Heart left ventricle (tissue), 16 donors: ENCODE measurements at regions not wholly inside any gene's neighbourhood (a gene's known extent, or its start where the extent isn't known, plus 50 kb on each side); places are given as distances from the start of the nearest gene placed in this dataset.
"Not testable (repeated sequence)": the region's sequence is repeated elsewhere in the genome, so short reads cannot be mapped to it uniquely, and the experiment has no call there.

Experiments
- ATAC-seq, 4 donors: fragments of 200-7000 bp; cut with Tn5 transposase; one replicate each; pipeline ENCODE4 v1.9.1; 2020 to 2022; ENCODE audit warnings: moderate library complexity in 4 of 4, mild to moderate bottlenecking in 3 of 4, moderate number of reproducible peaks in 1 of 4
- DNase-seq, 5 donors: peaks; one replicate each; pipeline ENCODE4 v3.0.0-alpha.2; 2020
- H3K27ac ChIP-seq, 12 donors: fragments of 200-600 bp; sonication (generic) in 4 of 12; one replicate each; pipeline versions ENCODE4 v1.5.0 to v1.8.0; 2016 to 2022; ENCODE audit warnings: mild to moderate bottlenecking in 2 of 12
- H3K27me3 ChIP-seq, 9 donors: fragments of 200-600 bp; sonication (generic) in 2 of 9; one replicate each; pipeline versions ENCODE4 v1.5.1 to v1.8.0; 2016 to 2022; ENCODE audit warnings: mild to moderate bottlenecking in 3 of 9
- H3K36me3 ChIP-seq, 9 donors: fragments of 200-600 bp; sonication (generic) in 2 of 9; one replicate each; pipeline versions ENCODE4 v1.5.0 to v1.8.0; 2018 to 2022; ENCODE audit warnings: mild to moderate bottlenecking in 2 of 9
- H3K4me1 ChIP-seq, 12 donors: fragments of 200-600 bp; sonication (generic) in 4 of 12; one replicate each; pipeline versions ENCODE4 v1.5.0 to v1.8.0; 2016 to 2022; ENCODE audit warnings: mild to moderate bottlenecking in 3 of 12
- H3K4me3 ChIP-seq, 12 donors: fragments of 200-600 bp; sonication (generic) in 4 of 12; one replicate each; pipeline versions ENCODE4 v1.5.0 to v1.8.0; 2017 to 2022; ENCODE audit warnings: mild to moderate bottlenecking in 9 of 12, moderate library complexity in 4 of 12
- H3K9me3 ChIP-seq, 12 donors: fragments of 200-600 bp; sonication (generic) in 4 of 12; one replicate each; pipeline versions ENCODE4 v1.5.0 to v1.8.0; 2016 to 2022; ENCODE audit warnings: mild to moderate bottlenecking in 1 of 12
- POLR2A ChIP-seq, 2 donors: fragments of 450-650 bp; IDR thresholded peaks; one replicate each; pipeline ENCODE4 v1.6.1; 2017; ENCODE audit warnings: antibody characterized with exemption in 2 of 2, mild to moderate bottlenecking in 2 of 2, moderate library complexity in 2 of 2
- WGBS, 4 donors: extraction: QIAGEN DNeasy Blood & Tissue Kit in 2 of 4; methylation state at CpG; one replicate each; pipeline versions ENCODE4 v1.1.5 to v1.1.7; 2013 to 2018; 5-methylcytosine and 5-hydroxymethylcytosine counted together
- intact Hi-C, 10 donors: fragments of 100-400 bp; cut with DNase I; formaldehyde crosslinking; loops; one replicate each; pipeline versions ENCODE4 v1.11.1 to v1.14.2; 2022
- TF ChIP-seq, protein P1 (sequence below), 12 donors: fragments of 200-600 bp; sonication (generic) in 4 of 12; IDR thresholded peaks; one replicate each; pipeline versions ENCODE4 v1.5.0 to v1.8.0; 2018 to 2022; ENCODE audit warnings: antibody characterized with exemption in 12 of 12, mild to moderate bottlenecking in 5 of 12
- donor health status: ischemic (EF 13 %, LVEDD 7.1; RV severe dilation, severe dysfunction).
- donor health status: healthy with polysubstance abuse.
- donor health status: DM: no; HTN: yes; CAD: no.
- donor health status: DM: no; HTN: no; CAD: no.
- donor health status: ischemic (EF 25% LVEDD 6.9; RV normal size, moderate dysfunction).
- donor health status: ischemic (EF 25% LVEDD 5.7; RV mildly dilated, moderate dysfunction).
- donor health status: healthy.
- donor health status: DM: yes; HTN: yes; CAD: no.
- donor health status: ischemic (EF 35%, LVEDD 5.7; RV mildly dilated, moderate dysfunction).
- donor health status: nonischemic (EF 11% LVEDD 7.7; RV severe dilation, severe dysfunction).
- donor health status: DM: yes; HTN: yes; CAD: no.
- donor health status: PGD.
- donor health status: ischemic (EF 29% LVEDD 5.4; RV normal size, mild dysfunction).
- donor health status: nonischemic (EF 23%, LVEDD 6.1; RV moderate dilation, normal function).

DNA sequence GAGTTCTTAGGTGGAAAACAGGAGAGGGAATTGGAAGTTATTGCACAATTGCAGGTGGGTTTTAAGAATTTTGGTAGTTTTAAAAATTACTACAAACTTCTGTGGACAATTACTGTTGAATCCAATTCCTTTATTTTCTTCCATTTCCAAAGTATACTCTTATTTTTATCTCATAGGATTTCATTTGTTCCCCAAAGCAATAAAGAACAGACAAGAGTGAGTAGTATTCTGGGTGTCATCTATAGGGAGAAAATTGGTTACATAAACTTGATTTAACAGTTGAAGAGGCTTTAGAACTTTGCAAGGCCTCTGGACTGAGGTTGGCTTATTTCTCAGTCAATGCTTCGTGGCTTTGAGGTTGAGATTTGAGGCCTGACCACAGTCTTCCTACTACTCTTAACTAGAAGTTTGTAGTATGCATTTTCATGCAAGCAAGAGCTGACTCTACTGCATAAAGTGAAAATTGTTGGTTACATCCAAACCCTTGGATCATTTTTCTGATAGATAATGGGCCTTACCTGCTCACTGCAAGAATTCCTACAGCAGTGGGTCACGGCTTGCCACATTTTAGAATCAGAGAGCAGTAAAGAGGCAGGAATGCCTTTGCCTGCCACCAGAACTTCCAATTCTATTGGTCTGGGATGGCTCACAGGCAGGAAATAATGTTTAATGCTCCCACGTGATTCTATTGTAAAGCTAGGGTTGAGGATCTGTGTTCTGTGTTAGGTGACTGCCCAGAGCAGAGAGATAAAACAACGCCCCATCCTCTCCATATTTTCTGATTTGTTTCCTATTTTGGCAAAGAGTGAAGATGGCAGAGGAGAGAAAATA, 270.5 kb downstream of the TTC6 start:
- no peaks in the 10 kb centered on the region for H3K4me1 ChIP-seq
- no peak for DNase-seq
- no peaks in the 10 kb centered on the region for H3K9me3 ChIP-seq
- peaks cover 0 to 4% (median 0%) of the 10 kb centered on the region in 9 donors for H3K27me3 ChIP-seq
- H3K27ac ChIP-seq, result peak overlapping the region in 1 of 12 donors; percentile 30
- H3K4me3 ChIP-seq, result no peak overlapping the region
- no peak for TF ChIP-seq POLR2A (IDR thresholded peaks at IDR 0.05)
- TF ChIP-seq, protein P1, sequence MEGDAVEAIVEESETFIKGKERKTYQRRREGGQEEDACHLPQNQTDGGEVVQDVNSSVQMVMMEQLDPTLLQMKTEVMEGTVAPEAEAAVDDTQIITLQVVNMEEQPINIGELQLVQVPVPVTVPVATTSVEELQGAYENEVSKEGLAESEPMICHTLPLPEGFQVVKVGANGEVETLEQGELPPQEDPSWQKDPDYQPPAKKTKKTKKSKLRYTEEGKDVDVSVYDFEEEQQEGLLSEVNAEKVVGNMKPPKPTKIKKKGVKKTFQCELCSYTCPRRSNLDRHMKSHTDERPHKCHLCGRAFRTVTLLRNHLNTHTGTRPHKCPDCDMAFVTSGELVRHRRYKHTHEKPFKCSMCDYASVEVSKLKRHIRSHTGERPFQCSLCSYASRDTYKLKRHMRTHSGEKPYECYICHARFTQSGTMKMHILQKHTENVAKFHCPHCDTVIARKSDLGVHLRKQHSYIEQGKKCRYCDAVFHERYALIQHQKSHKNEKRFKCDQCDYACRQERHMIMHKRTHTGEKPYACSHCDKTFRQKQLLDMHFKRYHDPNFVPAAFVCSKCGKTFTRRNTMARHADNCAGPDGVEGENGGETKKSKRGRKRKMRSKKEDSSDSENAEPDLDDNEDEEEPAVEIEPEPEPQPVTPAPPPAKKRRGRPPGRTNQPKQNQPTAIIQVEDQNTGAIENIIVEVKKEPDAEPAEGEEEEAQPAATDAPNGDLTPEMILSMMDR (IDR thresholded peaks at IDR 0.05), result no peak
- ATAC-seq, result no peak
- intact Hi-C loops, result no loop called here
- WGBS, 4 donors, result 59 to 62% (median 60%) methylated on average over 4 of the region's 4 CpGs
- H3K36me3 ChIP-seq, result no peaks in the 10 kb centered on the region

DNA sequence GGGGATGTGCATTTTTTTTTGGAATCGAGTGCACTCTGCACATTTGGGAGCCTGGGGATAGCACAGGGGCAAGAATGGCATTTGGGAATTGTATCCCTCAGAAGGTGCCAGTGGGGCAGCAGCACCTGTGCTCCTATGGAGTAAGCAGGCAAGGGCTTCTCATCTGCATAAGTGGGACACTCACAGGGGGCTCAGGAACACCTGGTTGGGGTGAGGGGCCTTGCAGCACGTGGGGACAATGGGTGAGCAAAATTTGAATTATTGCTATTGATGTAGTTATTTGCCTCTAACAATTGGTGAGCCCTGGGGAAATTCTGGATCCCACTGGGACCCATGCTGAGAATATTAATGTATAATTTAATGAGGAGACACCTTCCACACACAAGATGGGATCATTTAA, 274.2 kb downstream of the TTC6 start:
- no peak overlapping the region for H3K27ac ChIP-seq
- no peaks in the 10 kb centered on the region for H3K27me3 ChIP-seq
- no peak for TF ChIP-seq POLR2A (IDR thresholded peaks at IDR 0.05)
- TF ChIP-seq, protein P1 (IDR thresholded peaks at IDR 0.05), result no peak
- no peak for DNase-seq
- WGBS, 4 donors, result 33 to 47% (median 45%) methylated on average over 2 of the region's 2 CpGs
- peaks cover 0 to 4% (median 0%) of the 10 kb centered on the region in 12 donors for H3K4me1 ChIP-seq
- no peaks in the 10 kb centered on the region for H3K9me3 ChIP-seq
- H3K4me3 ChIP-seq, result no peak overlapping the region
- ATAC-seq, result no peak
- H3K36me3 ChIP-seq, result no peaks in the 10 kb centered on the region
- intact Hi-C loops, result loop anchor here in 8 of 10 donors (5.0 to 10.0 kb wide), 4 partner anchors 155 to 637 kb away; no protein-coding TSS in a partner anchor

DNA sequence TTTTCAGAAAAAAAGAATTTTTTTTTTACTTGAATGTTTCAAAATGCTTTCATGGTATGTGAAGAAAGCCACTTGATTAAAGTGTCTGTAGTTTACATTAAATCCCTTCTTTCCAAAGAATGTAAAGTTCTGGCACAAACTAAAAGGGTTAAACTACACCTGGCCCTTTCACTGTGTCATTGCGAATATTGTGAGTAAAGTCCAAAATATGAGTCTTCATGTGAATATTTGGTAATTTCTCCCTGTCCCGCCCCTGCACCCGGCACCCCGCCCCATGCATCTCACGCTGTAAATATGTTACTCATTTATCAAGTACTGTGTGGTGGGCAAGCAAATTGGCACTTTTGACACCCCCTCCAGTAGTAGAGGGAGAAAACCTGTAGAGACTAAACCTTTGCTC, 274.7 kb downstream of the TTC6 start:
- WGBS, 4 donors, result 92 to 96% (median 92%) methylated on average over 5 of the region's 5 CpGs
- no peaks in the 10 kb centered on the region for H3K27me3 ChIP-seq
- DNase-seq (no peak), ATAC-seq (no peak)
- no peaks in the 10 kb centered on the region for H3K9me3 ChIP-seq
- no peaks in the 10 kb centered on the region for H3K36me3 ChIP-seq
- no peak overlapping the region for H3K4me3 ChIP-seq
- intact Hi-C loops, result loop anchor here in 8 of 10 donors (5.0 to 10.0 kb wide), 4 partner anchors 155 to 638 kb away; no protein-coding TSS in a partner anchor
- TF ChIP-seq POLR2A (IDR thresholded peaks at IDR 0.05), result no peak
- TF ChIP-seq, protein P1 (IDR thresholded peaks at IDR 0.05), result no peak
- peaks cover 0 to 9% (median 0%) of the 10 kb centered on the region in 12 donors for H3K4me1 ChIP-seq
- peak overlapping the region in 1 of 12 donors; percentile 30 for H3K27ac ChIP-seq

DNA sequence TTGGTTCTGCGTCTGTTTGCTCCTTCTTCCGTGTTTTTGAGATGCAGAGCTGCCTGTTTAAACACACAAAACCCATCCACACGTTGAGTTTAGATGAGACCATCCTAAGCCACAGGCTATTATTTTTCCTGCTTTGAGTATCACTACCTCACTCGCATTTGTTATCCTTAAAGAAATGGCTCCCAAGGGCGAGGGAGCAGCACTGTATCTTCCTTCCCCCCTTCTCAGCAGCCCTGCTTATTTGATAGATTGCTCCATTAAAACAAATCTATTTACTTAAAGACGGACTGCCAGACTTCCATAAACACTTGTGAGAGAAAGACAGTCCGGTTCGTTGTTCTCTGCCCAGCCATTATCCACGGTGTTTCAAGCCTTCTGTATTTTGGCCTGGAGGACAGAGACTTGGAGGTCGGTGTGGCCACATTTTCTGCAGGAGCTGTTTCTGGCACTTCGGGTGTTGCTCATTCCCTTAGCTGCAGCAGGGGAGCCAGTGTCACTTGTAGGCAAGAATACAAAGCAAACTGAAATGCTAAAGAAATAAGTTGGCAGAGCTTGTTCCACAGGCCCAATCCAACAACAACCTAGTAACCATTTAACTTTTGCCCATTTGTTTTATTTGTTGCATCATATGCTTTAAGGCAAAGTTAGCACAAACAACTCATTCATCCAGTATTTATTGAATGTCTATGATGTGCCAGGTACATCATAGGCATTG, 275.4 kb downstream of the TTC6 start:
- peak overlapping the region in 1 of 12 donors; percentile 30 for H3K27ac ChIP-seq

DNA sequence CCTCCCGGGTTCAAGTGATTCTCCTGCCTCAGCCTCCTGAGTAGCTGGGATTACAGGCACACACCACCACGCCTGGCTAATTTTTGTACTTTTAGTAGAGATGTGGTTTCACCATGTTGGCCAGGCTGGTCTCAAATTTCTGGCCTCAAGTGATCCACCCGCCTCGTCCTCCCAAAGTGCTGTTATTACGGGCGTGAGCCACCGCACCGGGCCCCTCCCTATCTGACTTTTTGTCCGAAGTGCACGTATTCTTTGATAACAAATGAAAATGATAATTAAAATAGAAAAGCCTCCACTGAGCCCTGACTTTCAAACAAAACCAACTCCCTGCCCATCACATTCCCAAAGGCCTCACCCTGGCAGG, 278.6 kb downstream of the TTC6 start:
- H3K36me3 ChIP-seq, ATAC-seq, H3K4me1 ChIP-seq, H3K27ac ChIP-seq, DNase-seq, H3K9me3 ChIP-seq, H3K4me3 ChIP-seq, H3K27me3 ChIP-seq: not testable (repeated sequence)
- WGBS, 4 donors, result 93 to 96% (median 94%) methylated on average over 10 of the region's 10 CpGs
- intact Hi-C loops, result loop anchor here (1.0 to 10.0 kb wide), 7 partner anchors 159 to 642 kb away; no protein-coding TSS in a partner anchor

More for the DNA sequence above, 275.4 kb downstream of the TTC6 start:
- H3K4me1 ChIP-seq, result peaks cover 0 to 9% (median 0%) of the 10 kb centered on the region in 12 donors
- DNase-seq (no peak), ATAC-seq (no peak)
- 72 to 74% (median 73%) methylated on average over 11 of the region's 11 CpGs for WGBS, 4 donors
- no peaks in the 10 kb centered on the region for H3K27me3 ChIP-seq
- intact Hi-C loops, result loop anchor here in 8 of 10 donors (5.0 to 10.0 kb wide), 4 partner anchors 156 to 638 kb away; no protein-coding TSS in a partner anchor
- no peak overlapping the region for H3K4me3 ChIP-seq
- no peak for TF ChIP-seq POLR2A (IDR thresholded peaks at IDR 0.05)
- no peaks in the 10 kb centered on the region for H3K36me3 ChIP-seq
- no peaks in the 10 kb centered on the region for H3K9me3 ChIP-seq
